ENCODE measurements at regions not wholly inside any gene's neighbourhood (a gene's known extent, or its start where the extent isn't known, plus 50 kb on each side); places are given as distances from the start of the nearest gene placed in this dataset.

- no peak for DNase-seq (ENCODE audit: low spot score)
- FAIRE-seq: no peak
- intact Hi-C loops (cut with micrococcal nuclease; ENCODE audit: unreplicated experiment): no loop called here
- H3K4me3 ChIP-seq (replicated peaks in 1 of 3; ENCODE audit: insufficient read depth in 1 of 3, low read depth in 2 of 3, low read length in 3 of 3): no peak overlapping the region
- no TSS peak for BruUV-seq (replicated peaks)
- no peaks in the 10 kb centered on the region for H3K36me3 ChIP-seq (replicated peaks in 1 of 2; ENCODE audit: control insufficient read depth in 1 of 2, insufficient read depth in 2 of 2, low read length in 2 of 2)
- ChIA-PET CTCF (ENCODE audit: low intra/inter-chr PET ratio, low total read pairs) (no interaction called here), POLR2A (no interaction called here)
- H3K27ac ChIP-seq (ENCODE audit: extremely low read length, insufficient read depth, low read length): no peak overlapping the region
- no peak for ATAC-seq
- no peaks in the 10 kb centered on the region for H3K27me3 ChIP-seq (ENCODE audit: control insufficient read depth in 1 of 2, insufficient read depth in 2 of 2, low read length in 2 of 2)
- no peaks in the 10 kb centered on the region for H4K20me1 ChIP-seq (ENCODE audit: insufficient read depth, low read length)
- 56% methylated on average over 4 of the region's 4 CpGs for WGBS (ENCODE audit: low lambda C conversion rate)
- H3K4me2 ChIP-seq (ENCODE audit: low read depth, low read length): no peak overlapping the region
- H2AFZ ChIP-seq (ENCODE audit: low read length): no peak overlapping the region
- H3K9ac ChIP-seq (ENCODE audit: insufficient read depth, low read depth, low read length): no peak overlapping the region
- TF ChIP-seq FOXP1 (IDR thresholded peaks at IDR 0.05) (no peak), FOXP1 (CRISPR knock-in tag; IDR thresholded peaks at IDR 0.05) (no peak), RERE (CRISPR knock-in tag; IDR thresholded peaks at IDR 0.05; ENCODE audit: low read depth) (no peak), ZSCAN21 (CRISPR knock-in tag; IDR thresholded peaks at IDR 0.05; ENCODE audit: borderline replicate concordance) (no peak), ZGPAT (CRISPR knock-in tag; IDR thresholded peaks at IDR 0.05) (no peak)
- in situ Hi-C loops (cut with HindIII; ENCODE audit: extremely low pct_ligation_motif_present, low pct_unique_long_range_greater_than_20kb): no loop called here
- H3K79me2 ChIP-seq (ENCODE audit: insufficient read depth, low read length): no peaks in the 10 kb centered on the region
- H3K4me1 ChIP-seq (ENCODE audit: insufficient read depth, low read length): no peaks in the 10 kb centered on the region
- H3K9me3 ChIP-seq (ENCODE audit: low read length): no peaks in the 10 kb centered on the region
Observed at GRCh38 chr21:35864039-35864438, 196.3 kb downstream of the SETD4 start.

Data from HepG2 (cell line).